Cardiac muscle cell (in vitro differentiated cells and primary cell): ENCODE measurements at regions not wholly inside any gene's neighbourhood (a gene's known extent, or its start where the extent isn't known, plus 50 kb on each side); places are given as distances from the start of the nearest gene placed in this dataset.
A peak's percentile ranks its signal among the peaks of the same experiment; 100 is the strongest.

ENCODE experiments used
- DNase-seq, 2 donors: peaks; one replicate each; pipeline versions ENCODE4 v3.0.0 to v3.0.0-alpha.2; 2010 to 2017; ENCODE audit warnings: low read depth in 1 of 2, low spot score in 1 of 2
- H3K27ac ChIP-seq: fragments of 200-600 bp; sonication (generic); 2 replicates; pipeline ENCODE4 v1.5.1; 2016
- H3K27me3 ChIP-seq: fragments of 200-600 bp; sonication (generic); 2 replicates; pipeline ENCODE4 v1.6.0; 2016; ENCODE audit warnings: control low read depth
- H3K36me3 ChIP-seq: fragments of 200-600 bp; sonication (generic); 2 replicates; pipeline ENCODE4 v1.5.1; 2016; ENCODE audit warnings: control low read depth
- H3K4me1 ChIP-seq: fragments of 200-600 bp; sonication (generic); 2 replicates; pipeline ENCODE4 v1.8.1; 2017; ENCODE audit warnings: low read depth, mild to moderate bottlenecking, mixed run types
- H3K4me3 ChIP-seq: fragments of 200-600 bp; sonication (generic); 2 replicates; pipeline ENCODE4 v1.5.1; 2016; ENCODE audit warnings: mild to moderate bottlenecking
- H3K9me3 ChIP-seq: fragments of 200-600 bp; sonication (generic); 2 replicates; pipeline ENCODE4 v1.5.1; 2017; ENCODE audit warnings: low read depth, mild to moderate bottlenecking, control low read depth
- TF ChIP-seq, protein P1 (sequence below): IDR thresholded peaks from 2 replicates; pipeline ENCODE4 v1.5.1; 2012; ENCODE audit warnings: low read depth, mild to moderate bottlenecking, low read length

DNA sequence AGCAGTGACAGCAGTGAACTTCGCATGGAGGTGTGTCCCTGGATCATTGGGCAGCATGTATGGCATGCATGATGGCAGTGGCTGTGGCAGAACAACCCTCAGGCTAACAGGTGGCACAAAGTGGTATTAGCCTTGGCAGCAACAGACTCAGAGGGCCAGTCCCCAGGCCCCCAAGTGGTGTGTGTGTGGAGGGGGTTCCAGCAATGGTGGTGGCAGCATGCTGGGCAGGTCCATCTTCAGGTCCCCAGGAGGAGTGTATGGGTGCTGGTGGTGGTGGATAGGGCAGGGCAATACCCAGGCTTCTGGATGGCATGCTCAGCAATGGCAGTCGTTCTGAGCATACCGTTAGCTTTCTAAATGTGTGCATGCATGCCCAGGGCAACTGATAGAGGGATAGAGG lies 923.7 kb downstream of the PDHA2 start:
- no peak overlapping the region for H3K27ac ChIP-seq
- TF ChIP-seq, protein P1, sequence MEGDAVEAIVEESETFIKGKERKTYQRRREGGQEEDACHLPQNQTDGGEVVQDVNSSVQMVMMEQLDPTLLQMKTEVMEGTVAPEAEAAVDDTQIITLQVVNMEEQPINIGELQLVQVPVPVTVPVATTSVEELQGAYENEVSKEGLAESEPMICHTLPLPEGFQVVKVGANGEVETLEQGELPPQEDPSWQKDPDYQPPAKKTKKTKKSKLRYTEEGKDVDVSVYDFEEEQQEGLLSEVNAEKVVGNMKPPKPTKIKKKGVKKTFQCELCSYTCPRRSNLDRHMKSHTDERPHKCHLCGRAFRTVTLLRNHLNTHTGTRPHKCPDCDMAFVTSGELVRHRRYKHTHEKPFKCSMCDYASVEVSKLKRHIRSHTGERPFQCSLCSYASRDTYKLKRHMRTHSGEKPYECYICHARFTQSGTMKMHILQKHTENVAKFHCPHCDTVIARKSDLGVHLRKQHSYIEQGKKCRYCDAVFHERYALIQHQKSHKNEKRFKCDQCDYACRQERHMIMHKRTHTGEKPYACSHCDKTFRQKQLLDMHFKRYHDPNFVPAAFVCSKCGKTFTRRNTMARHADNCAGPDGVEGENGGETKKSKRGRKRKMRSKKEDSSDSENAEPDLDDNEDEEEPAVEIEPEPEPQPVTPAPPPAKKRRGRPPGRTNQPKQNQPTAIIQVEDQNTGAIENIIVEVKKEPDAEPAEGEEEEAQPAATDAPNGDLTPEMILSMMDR, result no peak
- no peaks in the 10 kb centered on the region for H3K4me1 ChIP-seq
- no peak overlapping the region for H3K4me3 ChIP-seq
- H3K9me3 ChIP-seq, result no peaks in the 10 kb centered on the region
- H3K36me3 ChIP-seq, result no peaks in the 10 kb centered on the region
- DNase-seq, result no peak
- no peaks in the 10 kb centered on the region for H3K27me3 ChIP-seq

DNA sequence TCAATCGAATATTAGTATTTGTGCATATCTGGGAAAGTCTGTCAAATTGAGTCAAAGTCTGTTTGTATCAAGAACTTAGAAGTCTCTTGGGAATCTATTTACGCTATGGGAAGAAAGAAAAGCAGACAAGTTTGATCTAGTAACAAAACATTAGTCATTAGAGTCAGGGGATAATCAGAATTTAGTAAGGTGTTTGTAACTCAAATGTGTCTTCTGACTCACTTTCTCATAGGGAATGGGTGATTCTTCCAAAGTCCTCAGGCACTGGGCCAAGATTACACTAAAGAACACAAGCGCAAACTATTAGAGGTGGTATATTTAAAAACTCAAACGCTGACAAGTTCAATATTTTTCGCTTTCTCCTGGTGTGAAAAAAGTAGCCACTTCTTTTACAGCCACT lies 926.5 kb downstream of the PDHA2 start:
- no peaks in the 10 kb centered on the region for H3K27me3 ChIP-seq
- no peaks in the 10 kb centered on the region for H3K9me3 ChIP-seq
- no peak overlapping the region for H3K27ac ChIP-seq
- H3K4me3 ChIP-seq, result no peak overlapping the region
- no peaks in the 10 kb centered on the region for H3K4me1 ChIP-seq
- TF ChIP-seq, protein P1, result no peak
- no peaks in the 10 kb centered on the region for H3K36me3 ChIP-seq
- DNase-seq, result no peak

DNA sequence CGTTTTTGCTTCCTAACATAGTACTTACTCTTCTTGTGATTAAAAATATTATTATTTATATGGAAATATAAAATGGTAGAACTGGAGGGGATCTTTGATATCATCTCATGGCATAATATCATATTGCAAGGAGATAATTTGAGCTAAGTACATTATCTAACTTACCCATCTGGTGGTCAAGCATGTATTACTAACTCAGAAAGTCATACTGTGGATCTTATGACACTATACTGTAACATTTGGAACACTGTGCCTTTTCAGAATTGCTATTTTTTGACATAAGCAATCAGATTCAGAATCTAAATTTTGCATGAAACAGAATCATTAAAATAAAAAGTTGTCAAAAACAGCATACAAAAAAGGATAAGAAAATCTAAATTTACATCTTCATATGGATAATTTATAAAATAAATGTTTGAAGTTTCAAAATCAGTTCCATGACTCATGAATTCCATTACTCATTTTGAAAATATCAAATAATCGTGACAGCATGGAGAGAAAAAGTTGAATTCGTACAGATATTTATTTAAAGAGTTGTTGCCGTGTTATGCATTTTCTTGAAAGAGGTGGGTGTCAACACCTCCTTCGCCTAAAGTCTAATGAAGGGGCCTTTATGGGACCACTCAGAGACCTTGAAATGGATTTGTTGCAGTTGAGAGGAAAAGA lies 928.1 kb downstream of the PDHA2 start:
- DNase-seq, result peak in 1 of 2 donors; percentile 1
- no peaks in the 10 kb centered on the region for H3K27me3 ChIP-seq
- H3K36me3 ChIP-seq, result no peaks in the 10 kb centered on the region
- no peak overlapping the region for H3K27ac ChIP-seq
- TF ChIP-seq, protein P1, result no peak
- no peak overlapping the region for H3K4me3 ChIP-seq
- no peaks in the 10 kb centered on the region for H3K4me1 ChIP-seq
- H3K9me3 ChIP-seq, result no peaks in the 10 kb centered on the region

DNA sequence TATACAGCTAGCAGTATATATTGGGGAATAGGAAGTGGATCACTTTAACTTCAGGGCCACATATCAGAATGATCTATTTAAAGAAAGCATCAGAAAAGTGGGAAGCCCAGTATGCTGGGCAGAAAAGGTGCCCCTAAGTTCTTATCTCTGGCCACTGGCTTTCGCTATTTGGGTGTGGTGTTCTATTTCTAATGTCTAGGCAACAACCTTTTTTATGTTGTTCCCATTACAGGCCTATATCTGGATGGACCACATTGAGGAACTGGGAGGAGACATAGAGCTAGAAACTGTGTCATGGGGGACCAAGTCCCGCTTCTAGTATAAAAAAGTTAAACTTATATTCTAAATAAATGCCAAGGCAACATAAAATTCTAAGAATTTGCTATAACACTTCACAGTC lies 935.6 kb downstream of the PDHA2 start:
- H3K27ac ChIP-seq, result no peak overlapping the region
- TF ChIP-seq, protein P1, result no peak
- no peaks in the 10 kb centered on the region for H3K36me3 ChIP-seq
- no peak overlapping the region for H3K4me3 ChIP-seq
- H3K9me3 ChIP-seq, result no peaks in the 10 kb centered on the region
- no peak for DNase-seq
- no peaks in the 10 kb centered on the region for H3K27me3 ChIP-seq
- H3K4me1 ChIP-seq, result no peaks in the 10 kb centered on the region

DNA sequence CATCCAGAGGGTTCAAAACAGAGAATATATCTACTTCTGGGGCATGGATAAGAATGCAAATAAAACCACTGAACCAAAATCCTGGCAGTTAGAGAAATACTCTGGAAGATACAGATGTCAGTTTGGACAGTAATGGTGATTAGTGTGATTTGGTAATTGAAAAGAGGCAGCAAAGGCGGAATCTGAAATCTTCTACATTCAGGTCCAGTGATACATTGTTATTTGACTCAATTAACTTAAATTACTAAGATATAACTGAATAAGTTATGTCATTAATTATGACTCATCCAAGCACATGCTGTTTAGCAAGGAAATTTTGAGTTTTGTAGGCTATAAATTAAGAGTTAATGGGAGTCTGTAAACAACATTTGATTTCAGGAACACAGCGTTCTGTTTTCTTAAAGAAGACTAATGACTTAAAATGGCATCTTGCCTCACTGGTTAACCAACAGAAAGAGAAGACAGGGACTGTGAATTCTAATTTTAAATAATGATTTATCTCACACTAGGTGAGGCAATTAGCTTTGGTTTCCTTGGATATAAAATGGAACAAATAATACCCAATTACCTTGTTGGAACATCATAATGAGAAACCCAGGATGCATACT lies 937.1 kb downstream of the PDHA2 start:
- no peaks in the 10 kb centered on the region for H3K36me3 ChIP-seq
- no peaks in the 10 kb centered on the region for H3K9me3 ChIP-seq
- H3K27ac ChIP-seq, result no peak overlapping the region
- no peak overlapping the region for H3K4me3 ChIP-seq
- no peaks in the 10 kb centered on the region for H3K27me3 ChIP-seq
- H3K4me1 ChIP-seq, result no peaks in the 10 kb centered on the region
- TF ChIP-seq, protein P1, result no peak
- DNase-seq, result no peak
